T-helper 1 cell treated with Interleukin-12 subunit alpha and Interleukin-12 subunit beta and Interleukin-4 antibody, amounts not matched to agents 30 ng/mL and 1 ng/mL, for 36 hours (primary cell): ENCODE measurements at regions not wholly inside any gene's neighbourhood (a gene's known extent, or its start where the extent isn't known, plus 50 kb on each side); places are given as distances from the start of the nearest gene placed in this dataset.
"Not testable (repeated sequence)": the region's sequence is repeated elsewhere in the genome, so short reads cannot be mapped to it uniquely, and the experiment has no call there.

Experiments used
- intact Hi-C: fragments of 100-400 bp; cut with micrococcal nuclease; formaldehyde crosslinking; loops from one replicate; pipeline ENCODE4 v1.15.1; 2024

DNA sequence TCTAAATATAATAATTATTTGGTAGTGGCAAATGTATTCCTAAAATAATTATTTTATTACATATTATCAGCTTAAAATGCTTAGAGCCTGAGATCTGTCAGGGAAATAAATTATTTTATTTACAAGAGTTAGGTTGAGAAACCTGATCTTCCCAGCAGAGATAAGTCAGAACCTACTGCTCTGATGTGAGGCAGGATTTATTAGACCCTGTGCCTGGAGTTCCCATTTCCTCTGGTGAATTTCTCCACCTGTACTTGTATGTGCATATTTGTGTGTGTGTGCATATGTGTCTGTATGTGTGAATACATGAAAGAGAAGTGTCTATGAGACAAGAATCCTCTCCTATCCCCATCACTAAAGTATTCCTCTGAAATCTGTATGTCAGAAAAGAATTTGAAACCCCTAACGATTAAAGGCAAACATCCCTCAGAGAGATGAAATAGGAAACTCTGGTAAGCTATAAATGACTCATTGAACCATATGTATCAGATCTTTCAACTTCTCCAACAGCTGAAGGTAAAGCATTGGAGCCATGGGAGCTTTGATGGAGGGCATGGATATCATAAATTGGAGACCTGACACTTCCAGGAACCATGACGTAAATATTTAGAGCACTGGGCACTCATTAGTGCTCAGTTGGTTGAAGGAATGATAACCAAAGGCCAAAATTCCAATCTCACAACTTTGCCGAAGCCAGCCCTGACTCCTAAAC, 190.9 kb downstream of the XPNPEP1 start:
- intact Hi-C loops = no loop called here

DNA sequence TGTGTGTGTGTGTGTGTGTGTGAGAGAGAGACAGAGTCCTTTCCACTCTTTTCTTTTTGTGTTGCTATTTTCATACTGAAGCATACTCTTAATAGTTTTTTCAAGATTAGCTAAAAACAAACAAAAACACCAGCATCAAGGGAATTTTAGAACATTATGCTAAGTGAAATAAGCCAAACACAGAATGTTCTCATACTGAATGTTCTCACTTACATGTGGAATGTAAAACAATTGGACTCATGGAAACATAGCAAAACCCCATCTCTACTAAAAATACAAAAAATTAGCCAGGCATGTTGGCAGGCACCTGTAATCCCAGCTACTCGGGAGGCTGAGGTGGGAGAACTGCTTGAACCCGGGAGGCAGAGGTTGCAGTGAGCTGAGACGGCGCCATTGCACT, 193.4 kb downstream of the XPNPEP1 start:
- intact Hi-C loops = not testable (repeated sequence)

DNA sequence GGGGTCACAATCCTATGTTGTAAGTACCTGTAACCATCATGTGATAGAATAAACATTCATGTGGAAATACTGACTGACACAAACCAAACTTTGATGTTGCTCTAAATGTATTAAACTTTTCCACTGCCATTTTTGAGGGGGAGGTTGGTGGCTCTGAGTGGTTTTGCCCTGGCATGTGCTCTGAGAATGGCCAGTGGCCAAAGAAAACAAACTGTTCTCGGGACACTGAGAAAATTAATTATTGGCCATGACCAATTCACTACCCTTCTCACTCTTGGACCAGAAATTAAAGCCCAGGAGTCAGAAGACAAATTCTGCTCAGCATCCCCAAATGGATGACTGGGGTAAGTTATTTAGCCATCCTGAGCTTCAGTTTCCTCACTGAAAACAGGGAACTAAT, 195.9 kb downstream of the XPNPEP1 start:
- intact Hi-C loops = no loop called here

DNA sequence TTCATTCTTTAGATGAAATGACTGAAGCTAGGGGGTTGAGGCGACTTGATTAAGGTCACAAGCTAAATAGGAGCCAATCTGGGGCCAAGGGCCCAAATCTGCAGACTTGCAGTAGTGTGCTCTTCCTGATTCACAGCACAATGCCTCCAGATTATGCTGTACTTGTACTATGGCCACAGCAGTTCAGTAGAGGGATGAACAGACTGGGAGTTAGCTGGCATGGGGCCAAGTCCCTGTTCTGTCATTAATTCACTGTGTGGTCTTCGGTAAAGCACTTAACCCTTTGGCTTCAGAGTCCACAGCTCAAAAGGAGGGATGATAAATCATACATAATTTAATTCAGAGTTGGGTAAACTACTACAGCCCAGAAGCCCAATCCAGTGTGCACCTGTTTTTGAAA, 196.8 kb downstream of the XPNPEP1 start:
- intact Hi-C loops = no loop called here

DNA sequence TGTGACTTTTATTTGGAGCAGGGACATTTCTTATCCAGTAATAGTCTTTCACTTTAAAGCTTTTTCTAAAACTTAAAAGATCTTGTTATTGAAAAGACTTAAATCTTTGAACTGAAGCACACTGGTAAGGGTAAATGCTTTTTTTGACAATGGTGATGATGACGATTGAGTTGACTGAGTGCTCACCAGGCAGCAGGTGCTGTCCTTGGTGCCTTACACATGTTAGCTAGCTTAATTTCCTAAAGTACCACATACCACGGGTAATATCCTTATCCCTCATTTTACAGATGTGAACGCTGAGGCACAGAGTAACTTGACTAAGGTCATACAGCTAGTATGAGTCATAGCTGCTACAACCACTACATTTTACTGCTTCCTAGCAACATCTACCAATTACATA, 200.0 kb downstream of the XPNPEP1 start:
- intact Hi-C loops = no loop called here

DNA sequence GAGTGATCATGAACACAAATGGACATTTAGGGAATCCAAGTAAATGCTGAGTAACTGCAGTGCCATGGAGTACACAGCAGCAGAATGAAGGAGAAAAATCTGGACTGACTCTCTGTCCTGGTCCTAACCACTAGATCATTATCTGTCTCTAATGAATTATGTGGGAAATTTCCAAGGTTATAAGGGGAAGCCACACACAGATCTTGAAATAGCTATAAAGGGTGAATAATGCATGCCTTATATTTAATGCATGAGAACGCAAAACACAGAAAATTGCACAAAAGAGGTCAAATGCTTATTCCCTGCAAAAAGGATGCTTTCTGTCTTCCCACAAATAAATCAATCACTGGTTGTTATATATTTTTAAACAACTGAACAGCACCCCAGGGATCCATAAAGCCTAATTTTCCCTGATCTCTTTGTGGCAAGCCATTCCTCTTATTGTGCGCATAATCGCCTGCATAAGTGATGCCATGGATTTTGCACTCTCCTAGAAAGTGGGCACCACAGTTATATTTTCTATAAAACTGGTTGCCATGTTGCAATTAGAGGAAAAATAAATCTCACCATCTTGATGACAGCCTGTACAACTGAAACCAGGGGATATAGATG, 201.8 kb downstream of the XPNPEP1 start:
- intact Hi-C loops = no loop called here

DNA sequence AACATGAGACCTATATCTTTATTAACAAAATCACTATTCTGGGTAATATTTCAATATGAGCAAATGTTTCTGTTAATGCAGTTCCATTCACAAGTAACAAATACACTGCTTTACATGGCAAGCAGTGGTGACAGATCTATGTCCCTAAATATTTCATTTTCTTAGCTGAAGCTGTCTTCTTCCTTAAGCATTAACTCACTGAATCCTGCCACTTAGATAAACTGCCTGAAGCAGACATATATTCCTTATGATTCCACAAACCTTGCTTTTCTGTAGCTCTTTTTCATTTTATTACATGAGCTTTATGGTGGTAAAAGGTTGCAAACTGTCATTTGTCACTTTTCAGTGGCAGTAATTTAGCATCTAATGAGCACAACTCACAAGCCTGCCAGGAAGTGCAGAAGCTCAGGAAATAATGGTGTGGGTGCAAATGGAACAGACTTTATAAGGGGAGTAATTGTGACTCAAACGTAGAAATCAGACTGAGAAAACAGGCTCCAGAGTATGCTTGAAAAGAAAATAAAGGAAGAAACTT, 217.2 kb downstream of the XPNPEP1 start:
- intact Hi-C loops = no loop called here

DNA sequence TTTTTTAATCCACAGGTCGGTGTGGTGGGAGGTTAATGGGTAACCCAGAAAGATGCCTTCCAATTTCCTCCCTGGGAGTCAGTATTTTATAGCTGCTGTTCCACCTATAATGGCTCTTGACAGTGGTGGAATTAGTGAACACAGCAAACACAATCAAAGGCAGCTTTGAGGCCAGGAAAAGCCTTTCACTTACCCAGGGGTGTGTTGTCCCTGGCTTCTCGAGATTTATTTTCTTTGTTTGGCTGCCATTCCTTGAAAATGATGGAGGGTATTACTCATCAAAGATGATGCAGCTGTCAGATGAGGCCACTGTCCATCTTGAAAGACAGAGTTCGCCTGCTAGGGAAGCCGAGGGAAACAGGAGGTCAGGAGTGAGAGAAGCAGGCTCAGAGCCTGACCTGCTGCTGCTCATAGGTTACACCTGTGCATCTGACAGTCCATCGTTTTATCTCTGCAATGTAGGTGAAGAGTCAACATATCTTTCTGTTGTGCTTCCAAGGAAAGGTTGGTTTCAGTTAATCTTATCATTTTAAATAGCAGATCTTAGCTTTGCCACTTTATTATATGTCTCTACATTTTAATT, 221.6 kb downstream of the XPNPEP1 start:
- intact Hi-C loops = no loop called here

DNA sequence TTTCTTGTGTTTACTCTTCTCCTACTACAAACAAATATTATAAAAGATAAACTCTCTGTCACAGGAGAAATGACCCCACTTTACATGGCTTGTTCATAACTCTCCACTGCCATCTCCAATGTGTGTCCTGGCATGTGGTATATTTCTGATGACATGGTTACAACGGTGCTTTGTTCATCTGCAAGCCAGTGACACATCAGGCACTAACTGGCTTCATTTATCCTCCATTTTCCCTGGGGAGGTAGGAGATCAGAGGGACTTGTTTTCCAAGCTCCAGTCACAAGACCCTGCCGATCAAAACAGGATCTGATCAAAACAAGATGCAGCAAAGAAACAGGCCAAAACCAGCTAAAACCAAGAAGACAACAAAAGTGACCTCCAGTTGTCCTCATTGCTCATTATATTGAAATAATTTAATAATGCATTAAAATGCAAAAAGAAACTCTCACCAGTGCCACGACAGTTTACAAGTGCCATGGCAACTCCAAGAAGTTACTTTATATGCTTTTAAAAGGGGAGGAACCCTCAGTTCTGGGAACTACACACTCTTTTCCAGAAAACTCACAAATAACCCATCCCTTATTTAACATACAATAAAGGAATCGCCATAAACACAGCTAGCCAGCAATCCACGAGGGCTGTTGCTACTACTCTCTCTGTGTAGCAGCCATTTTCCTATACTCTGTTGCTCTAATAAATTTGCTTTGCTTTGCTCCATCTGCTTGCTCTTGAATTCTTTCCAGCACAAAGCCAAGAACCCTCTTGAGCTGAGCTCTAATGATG, 224.2 kb downstream of the XPNPEP1 start:
- intact Hi-C loops = no loop called here

DNA sequence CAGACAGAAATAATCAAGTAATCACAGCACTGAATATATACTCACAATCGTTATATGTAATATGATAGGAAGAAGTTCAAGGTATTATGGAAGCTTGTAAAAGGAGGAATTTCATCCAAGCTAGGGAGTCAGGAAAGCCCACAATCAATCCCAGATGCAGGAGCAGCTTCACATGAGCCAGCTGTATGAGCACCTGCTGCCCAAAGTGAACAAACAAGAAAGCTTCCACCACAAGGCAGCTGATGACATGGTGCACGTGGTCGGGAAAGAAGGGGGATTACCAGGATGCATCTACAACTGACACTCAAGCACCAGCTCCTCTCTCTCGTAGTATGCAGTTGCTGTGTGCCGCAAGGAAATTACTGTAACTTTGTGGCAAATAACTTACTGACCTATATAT, 225.2 kb downstream of the XPNPEP1 start:
- intact Hi-C loops = no loop called here

DNA sequence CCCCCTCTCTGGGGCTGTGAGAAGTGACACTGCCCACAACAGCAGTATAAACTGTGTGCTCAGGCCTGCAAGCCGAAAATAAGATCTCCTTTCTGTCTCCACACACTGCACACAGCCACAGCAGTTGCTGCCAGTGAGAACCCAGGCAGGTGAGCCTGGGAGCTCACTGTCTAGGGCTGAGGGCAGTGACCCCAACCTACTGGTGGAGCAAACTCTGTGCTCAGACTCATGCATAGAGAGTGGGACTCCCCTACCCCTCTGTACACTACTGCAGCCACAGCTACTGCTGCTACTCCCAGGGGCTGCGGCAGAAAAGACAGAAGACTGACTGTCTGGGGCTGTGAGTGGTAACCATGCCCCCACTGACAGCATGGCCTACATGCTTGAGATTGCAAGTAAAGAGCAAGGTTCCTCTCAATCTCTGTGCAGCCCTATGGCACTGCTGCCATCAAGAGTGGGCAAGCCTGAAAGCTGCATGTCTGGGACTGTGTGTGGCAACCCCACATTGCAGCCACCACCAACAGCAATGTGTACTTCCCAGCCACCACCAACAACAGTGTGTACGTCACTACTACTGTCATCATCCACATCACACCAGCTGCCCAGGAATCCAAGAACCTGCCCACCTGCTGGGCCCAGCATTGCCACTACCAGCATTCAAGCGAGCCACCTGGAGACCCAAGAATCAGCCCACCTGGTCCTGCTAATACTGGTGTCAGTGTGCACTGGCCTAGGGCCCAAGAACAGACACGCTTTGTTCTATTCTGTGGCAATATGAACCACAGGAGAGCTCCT, 226.1 kb downstream of the XPNPEP1 start:
- intact Hi-C loops = no loop called here

DNA sequence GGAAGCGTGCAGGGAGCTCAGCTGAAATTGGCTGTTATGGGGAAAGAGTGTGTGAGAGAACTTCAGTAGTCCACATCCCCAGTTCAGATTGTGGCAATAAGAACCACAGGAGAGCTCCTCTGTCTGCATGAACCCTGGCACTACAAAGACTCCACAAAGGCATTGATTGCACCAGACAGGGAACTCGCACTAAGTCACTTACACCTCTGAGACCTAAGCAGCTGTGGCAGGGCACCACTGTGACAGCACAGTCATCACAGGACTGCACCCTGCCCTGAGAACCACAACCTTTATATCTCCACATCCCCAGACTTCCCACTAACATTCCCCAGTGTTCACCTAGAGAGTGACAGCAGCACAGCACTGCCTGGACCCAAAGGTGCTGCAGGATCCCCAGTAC, 226.8 kb downstream of the XPNPEP1 start:
- intact Hi-C loops = no loop called here

DNA sequence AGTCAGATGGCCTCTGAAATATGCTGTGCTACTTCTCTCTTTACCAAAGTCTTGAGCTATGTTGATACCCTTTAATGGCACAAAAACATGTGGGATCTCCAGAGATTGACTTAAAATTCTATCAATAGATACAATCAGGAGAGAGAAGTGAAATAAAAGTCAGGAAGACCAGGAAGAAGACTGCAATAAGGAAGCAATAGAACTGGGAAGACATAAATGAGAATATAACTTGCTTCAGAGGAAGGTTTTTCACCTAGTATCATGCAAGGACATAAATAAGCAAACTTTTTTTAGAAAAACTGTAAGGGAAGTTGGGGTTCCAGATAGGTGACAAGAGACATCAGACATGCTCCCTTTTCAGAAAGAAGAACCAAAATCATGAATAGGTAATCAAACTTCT, 227.3 kb downstream of the XPNPEP1 start:
- intact Hi-C loops = no loop called here

DNA sequence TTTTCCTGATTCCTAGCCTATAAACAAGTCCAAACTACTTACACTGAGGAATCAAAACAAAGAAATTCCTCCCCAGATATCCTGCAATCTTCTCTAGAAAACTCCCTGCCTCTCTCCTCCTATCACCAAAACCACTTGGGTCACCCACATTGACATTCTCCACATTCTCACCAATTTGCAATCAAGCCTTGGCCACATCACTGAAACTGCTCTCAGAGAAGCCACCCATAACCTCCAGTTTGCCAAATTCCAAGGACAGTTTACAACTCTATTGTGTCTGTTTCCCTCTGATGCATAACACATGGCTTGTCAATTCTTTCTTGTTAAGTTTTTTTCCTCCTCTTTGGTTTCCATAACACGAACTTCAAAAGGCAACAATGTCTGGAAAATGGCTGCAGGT, 233.5 kb downstream of the XPNPEP1 start:
- intact Hi-C loops = no loop called here

DNA sequence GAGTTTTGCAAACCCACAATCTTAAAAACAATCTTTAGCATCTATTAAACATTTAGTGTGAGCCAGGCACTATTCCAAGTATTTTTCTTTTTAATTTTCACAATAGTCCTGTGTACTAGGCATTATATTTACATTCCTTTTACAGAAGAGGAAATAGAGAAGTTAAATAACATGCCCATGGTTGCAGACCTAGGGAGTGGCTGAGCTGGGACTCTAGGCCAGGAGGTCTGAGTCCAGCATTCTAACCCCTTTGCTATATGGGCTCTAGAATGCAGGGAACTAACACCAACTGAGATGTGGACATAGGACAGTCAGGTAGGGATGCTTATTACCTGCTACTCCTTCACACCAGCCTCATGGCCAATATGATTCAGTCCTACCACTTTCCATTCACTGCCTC, 243.8 kb downstream of the XPNPEP1 start:
- intact Hi-C loops = no loop called here

DNA sequence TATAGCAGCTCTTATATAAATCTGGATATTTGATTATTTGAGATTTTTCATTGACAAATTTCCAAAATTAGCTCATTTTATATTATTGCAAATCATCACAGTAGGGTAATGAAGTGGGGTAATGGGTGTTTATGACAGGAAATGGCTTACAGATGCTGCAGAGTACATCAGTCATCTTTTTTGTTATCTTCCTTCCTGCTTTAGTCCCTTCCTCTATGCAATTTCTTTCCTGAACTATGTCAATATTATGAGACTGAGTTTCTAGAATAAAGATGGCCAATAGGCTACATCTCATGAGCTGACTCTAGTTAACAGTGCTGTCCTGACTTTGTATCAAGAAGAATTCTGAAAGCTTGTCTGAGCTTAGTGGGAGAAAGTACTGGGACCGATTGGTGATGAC, 244.5 kb downstream of the XPNPEP1 start:
- intact Hi-C loops = no loop called here

DNA sequence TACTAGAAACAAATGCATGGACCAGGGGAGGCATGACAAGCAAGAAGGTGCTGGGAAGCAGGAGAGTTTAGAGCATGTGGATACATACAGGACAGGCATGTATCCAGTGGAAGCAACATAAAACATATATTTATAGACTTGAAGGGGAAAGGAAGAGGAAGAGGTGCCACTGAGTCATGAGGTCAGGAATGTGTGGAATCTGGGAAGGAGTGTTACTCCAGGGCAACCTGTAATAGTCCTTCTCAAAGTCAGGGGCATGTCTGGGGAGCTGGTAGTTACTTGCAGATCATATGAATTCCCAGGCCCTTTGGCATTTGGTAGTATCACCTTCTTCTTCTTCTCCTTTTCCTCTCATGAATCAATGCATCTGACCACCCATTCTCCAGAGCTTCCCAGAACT, 246.6 kb downstream of the XPNPEP1 start:
- intact Hi-C loops = no loop called here

DNA sequence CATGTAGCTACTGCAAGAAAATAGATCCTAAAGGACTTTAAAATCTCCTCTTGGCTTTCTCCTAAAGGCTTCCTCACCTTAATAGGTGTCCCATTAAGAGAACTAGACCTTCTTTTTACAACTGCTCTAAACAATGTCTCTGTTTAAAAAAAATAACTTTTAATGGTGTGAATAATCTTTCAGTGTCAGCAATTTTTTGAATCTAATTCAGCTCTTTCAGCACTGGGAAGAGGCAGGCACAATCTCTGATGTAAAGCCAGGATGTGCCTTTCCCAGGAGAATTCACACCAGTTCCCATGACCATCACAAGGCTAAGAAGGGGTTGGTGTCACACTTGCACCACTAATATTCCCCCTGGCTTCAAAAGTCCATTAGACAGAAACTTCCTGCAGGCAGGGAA, 254.6 kb downstream of the XPNPEP1 start:
- intact Hi-C loops = no loop called here

DNA sequence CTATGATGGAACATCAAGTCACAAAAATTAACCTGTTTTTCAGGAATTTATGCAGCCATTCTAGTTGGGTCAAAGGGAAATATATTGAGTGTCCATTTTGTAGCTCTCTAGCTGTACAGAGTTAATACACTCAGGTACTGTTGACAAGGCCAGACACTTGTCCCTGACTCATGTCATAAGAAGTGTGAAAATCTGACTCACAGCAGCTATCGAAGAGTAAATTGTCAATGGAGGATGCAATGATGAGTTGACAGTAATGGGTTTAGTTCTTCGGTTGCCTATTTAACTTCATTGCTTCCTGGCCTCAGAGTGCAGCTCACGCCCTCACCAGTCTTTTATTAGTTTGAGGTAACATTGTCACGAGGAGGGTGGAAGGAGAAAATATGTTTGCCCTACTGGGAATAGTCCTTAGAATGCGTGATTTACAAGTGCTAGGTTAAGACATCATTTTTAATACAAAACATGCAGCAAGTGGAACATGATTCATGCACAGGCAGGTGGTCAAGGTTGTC, 255.1 kb downstream of the XPNPEP1 start:
- intact Hi-C loops = no loop called here

DNA sequence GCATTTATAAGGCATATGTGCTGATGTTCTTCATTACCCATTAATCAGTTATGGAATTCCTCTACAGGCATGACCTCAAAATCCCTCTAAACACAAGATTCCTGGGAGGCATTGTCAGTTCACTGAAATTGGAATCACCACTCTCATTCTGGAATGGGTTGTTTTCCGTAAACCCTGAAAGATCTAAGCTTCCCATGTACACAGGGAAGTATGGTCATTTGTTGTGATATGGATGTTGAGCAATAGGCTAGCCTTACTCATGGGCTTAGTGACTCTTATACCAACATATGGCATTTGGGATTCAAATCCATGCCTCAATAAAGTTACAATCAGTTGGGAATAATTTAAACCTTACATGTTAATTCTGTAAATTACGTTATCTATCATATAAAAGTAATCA, 258.0 kb downstream of the XPNPEP1 start:
- intact Hi-C loops = no loop called here

DNA sequence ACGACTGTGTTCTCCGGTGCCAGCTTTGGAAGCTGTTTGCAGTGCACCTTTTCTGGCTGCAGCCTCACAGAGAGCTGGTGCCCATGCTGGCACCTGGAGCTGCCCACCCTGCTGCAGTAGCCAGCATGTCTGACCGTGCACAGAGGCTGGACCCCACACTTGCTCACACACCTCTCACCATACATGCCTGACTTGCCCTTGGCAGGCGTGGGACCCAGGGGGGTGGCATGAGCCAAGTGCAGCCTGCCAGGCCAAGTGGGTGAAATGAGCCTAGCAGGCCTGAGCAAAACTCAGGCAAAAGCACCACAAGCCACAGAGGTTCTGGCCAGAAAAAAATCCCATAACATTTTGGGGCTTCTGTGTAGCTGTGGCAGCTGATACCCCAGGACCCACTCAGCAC, 258.8 kb downstream of the XPNPEP1 start:
- intact Hi-C loops = no loop called here
